ENCODE measurements at regions not wholly inside any gene's neighbourhood (a gene's known extent, or its start where the extent isn't known, plus 50 kb on each side); places are given as distances from the start of the nearest gene placed in this dataset.
"Not testable (repeated sequence)": the region's sequence is repeated elsewhere in the genome, so short reads cannot be mapped to it uniquely, and the experiment has no call there.

GRCh38 chr2:78260861-78261260, 738.7 kb upstream of the LRRTM4 start:
- DNase-seq (ENCODE audit: insufficient read length, low spot score, missing footprints) = no peak

DNA sequence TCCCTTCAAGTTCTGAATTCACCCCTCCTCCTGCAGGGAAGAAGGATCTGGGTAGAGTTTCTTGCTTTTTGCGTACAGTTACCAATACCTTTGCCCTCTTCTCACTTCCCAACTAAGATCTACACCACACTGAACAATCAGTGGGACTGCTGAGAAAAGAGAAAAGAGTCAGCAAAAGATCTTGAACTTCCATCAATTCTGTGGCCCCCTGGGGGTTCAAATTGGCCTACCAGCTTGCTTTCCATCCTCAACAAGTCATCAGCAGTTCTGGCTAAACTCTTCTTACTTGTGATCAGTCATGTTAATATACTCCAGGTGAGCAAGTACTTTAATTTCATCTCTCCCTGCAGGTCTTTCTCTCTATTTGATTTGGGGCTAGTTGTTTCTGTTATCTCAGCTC, 739.3 kb upstream of the LRRTM4 start:
- TF ChIP-seq, protein P1, sequence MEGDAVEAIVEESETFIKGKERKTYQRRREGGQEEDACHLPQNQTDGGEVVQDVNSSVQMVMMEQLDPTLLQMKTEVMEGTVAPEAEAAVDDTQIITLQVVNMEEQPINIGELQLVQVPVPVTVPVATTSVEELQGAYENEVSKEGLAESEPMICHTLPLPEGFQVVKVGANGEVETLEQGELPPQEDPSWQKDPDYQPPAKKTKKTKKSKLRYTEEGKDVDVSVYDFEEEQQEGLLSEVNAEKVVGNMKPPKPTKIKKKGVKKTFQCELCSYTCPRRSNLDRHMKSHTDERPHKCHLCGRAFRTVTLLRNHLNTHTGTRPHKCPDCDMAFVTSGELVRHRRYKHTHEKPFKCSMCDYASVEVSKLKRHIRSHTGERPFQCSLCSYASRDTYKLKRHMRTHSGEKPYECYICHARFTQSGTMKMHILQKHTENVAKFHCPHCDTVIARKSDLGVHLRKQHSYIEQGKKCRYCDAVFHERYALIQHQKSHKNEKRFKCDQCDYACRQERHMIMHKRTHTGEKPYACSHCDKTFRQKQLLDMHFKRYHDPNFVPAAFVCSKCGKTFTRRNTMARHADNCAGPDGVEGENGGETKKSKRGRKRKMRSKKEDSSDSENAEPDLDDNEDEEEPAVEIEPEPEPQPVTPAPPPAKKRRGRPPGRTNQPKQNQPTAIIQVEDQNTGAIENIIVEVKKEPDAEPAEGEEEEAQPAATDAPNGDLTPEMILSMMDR (IDR thresholded peaks at IDR 0.05; ENCODE audit: extremely low read depth, low read depth, low read length) = no peak
- peaks cover 3% of the 10 kb centered on the region for H3K9me3 ChIP-seq (ENCODE audit: low read depth, low read length)
- no peaks in the 10 kb centered on the region for H3K36me3 ChIP-seq (ENCODE audit: insufficient read depth, low read length)
- no peaks in the 10 kb centered on the region for H3K79me2 ChIP-seq (ENCODE audit: insufficient read depth, low read length)
- no peak overlapping the region for H2AFZ ChIP-seq (ENCODE audit: low read length)
- H3K4me2 ChIP-seq (ENCODE audit: insufficient read depth, low read length) = no peak overlapping the region
- no peak for DNase-seq (ENCODE audit: insufficient read length, low spot score, missing footprints)
- H3K4me1 ChIP-seq (ENCODE audit: insufficient read depth, low read length) = no peaks in the 10 kb centered on the region
- no peak overlapping the region for H3K27ac ChIP-seq (ENCODE audit: low read depth, low read length)
- H3K27me3 ChIP-seq (ENCODE audit: insufficient read depth, low read length) = no peaks in the 10 kb centered on the region
- no peaks in the 10 kb centered on the region for H4K20me1 ChIP-seq (ENCODE audit: insufficient read depth, low read length)
- H3K4me3 ChIP-seq (ENCODE audit: insufficient read depth, low read length) = no peak overlapping the region

More at GRCh38 chr2:78260861-78261260, 738.7 kb upstream of the LRRTM4 start:
- Histone ChIP-seq H3K4me2 (ENCODE audit: insufficient read depth, low read length) (no peak overlapping the region), H3K4me1 (ENCODE audit: insufficient read depth, low read length) (no peaks in the 10 kb centered on the region), H3K79me2 (ENCODE audit: insufficient read depth, low read length) (no peaks in the 10 kb centered on the region), H3K27ac (ENCODE audit: low read depth, low read length) (no peak overlapping the region), H3K9me3 (ENCODE audit: low read depth, low read length) (peaks cover 3% of the 10 kb centered on the region), H3K4me3 (ENCODE audit: insufficient read depth, low read length) (no peak overlapping the region), H3K27me3 (ENCODE audit: insufficient read depth, low read length) (no peaks in the 10 kb centered on the region), H4K20me1 (ENCODE audit: insufficient read depth, low read length) (no peaks in the 10 kb centered on the region), H2AFZ (ENCODE audit: low read length) (no peak overlapping the region), H3K36me3 (ENCODE audit: insufficient read depth, low read length) (no peaks in the 10 kb centered on the region)
- TF ChIP-seq, protein P1 (IDR thresholded peaks at IDR 0.05; ENCODE audit: extremely low read depth, low read depth, low read length) = no peak

GRCh38 chr2:78262089-78262488, 739.9 kb upstream of the LRRTM4 start:
- not testable (repeated sequence) for H3K4me1 ChIP-seq (ENCODE audit: insufficient read depth, low read length); H3K27ac ChIP-seq (ENCODE audit: low read depth, low read length); H3K79me2 ChIP-seq (ENCODE audit: insufficient read depth, low read length); H3K4me3 ChIP-seq (ENCODE audit: insufficient read depth, low read length); H4K20me1 ChIP-seq (ENCODE audit: insufficient read depth, low read length); DNase-seq (ENCODE audit: insufficient read length, low spot score, missing footprints); H3K9me3 ChIP-seq (ENCODE audit: low read depth, low read length); H3K36me3 ChIP-seq (ENCODE audit: insufficient read depth, low read length); H3K4me2 ChIP-seq (ENCODE audit: insufficient read depth, low read length); H2AFZ ChIP-seq (ENCODE audit: low read length); H3K27me3 ChIP-seq (ENCODE audit: insufficient read depth, low read length)

DNA sequence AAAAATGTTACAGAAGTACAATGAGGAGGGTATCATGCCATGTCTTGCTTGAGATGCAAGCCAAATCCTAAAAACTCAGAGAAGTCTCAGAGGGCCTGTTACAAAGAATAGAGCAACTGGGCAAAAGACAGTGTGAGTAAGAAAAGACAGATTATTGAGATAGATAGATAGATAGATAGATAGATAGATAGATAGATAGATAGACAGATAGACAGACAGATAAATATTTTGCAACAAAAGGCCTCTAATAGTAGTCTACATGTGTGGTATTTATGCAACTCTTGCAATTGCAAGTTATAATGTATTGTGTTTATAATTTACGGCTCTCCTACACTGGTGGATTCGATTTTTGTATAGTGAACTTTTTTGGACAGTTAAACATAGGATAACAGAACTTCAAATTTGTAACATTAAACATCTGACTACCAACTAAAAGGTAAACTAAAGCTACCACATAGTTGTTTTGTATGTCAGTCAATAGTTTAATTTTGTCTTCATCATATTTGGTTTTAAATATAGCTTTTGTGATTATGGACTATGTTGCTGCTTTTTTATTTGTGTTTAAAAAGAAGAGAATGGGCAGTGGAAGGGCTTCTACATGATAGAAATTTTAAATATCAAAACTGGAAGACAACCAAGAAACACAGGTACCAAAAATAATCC, 740.7 kb upstream of the LRRTM4 start:
- Histone ChIP-seq H3K4me2 (ENCODE audit: insufficient read depth, low read length) (no peak overlapping the region), H3K9me3 (ENCODE audit: low read depth, low read length) (peaks cover 3% of the 10 kb centered on the region), H3K4me1 (ENCODE audit: insufficient read depth, low read length) (no peaks in the 10 kb centered on the region), H3K36me3 (ENCODE audit: insufficient read depth, low read length) (no peaks in the 10 kb centered on the region), H3K79me2 (ENCODE audit: insufficient read depth, low read length) (no peaks in the 10 kb centered on the region), H2AFZ (ENCODE audit: low read length) (no peak overlapping the region), H4K20me1 (ENCODE audit: insufficient read depth, low read length) (no peaks in the 10 kb centered on the region), H3K4me3 (ENCODE audit: insufficient read depth, low read length) (no peak overlapping the region), H3K27ac (ENCODE audit: low read depth, low read length) (no peak overlapping the region), H3K27me3 (ENCODE audit: insufficient read depth, low read length) (no peaks in the 10 kb centered on the region)
- TF ChIP-seq, protein P1 (IDR thresholded peaks at IDR 0.05; ENCODE audit: extremely low read depth, low read depth, low read length) = no peak
- DNase-seq (ENCODE audit: insufficient read length, low spot score, missing footprints) = peak; percentile 2
